C4-2B (cell line): ENCODE measurements at regions not wholly inside any gene's neighbourhood (a gene's known extent, or its start where the extent isn't known, plus 50 kb on each side); places are given as distances from the start of the nearest gene placed in this dataset.

Source experiments
- H3K27ac ChIP-seq: fragments of 450-650 bp; 2 replicates; pipeline ENCODE4 v1.5.1; 2017
- ZFX ChIP-seq: fragments of 450-650 bp; IDR thresholded peaks from 2 replicates; pipeline ENCODE4 v1.6.1; 2017
- TF ChIP-seq, protein P1 (sequence below): fragments of 450-650 bp; conservative IDR thresholded peaks from 2 replicates; pipeline ENCODE4 v1.5.1; 2017; ENCODE audit warnings: mild to moderate bottlenecking

DNA sequence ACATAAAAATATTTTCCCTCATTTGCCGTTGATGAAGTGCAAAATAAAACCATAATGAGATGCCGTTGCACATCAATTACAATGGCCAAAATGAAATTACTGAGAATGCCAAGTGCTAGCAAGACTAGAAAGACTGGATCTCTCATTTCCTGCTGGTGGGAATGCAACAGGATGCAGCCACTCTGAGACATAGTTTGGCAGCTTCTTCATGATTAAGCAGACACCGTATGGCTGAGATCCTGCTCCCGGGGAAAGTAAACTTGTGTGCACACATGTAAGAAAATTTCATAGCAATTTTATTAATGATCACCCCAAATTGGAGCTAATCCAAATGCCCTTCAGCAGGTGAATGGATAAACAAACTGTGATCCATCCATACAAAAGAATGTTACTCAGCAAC lies 1013.2 kb downstream of the TBC1D22A start:
- TF ChIP-seq, protein P1, sequence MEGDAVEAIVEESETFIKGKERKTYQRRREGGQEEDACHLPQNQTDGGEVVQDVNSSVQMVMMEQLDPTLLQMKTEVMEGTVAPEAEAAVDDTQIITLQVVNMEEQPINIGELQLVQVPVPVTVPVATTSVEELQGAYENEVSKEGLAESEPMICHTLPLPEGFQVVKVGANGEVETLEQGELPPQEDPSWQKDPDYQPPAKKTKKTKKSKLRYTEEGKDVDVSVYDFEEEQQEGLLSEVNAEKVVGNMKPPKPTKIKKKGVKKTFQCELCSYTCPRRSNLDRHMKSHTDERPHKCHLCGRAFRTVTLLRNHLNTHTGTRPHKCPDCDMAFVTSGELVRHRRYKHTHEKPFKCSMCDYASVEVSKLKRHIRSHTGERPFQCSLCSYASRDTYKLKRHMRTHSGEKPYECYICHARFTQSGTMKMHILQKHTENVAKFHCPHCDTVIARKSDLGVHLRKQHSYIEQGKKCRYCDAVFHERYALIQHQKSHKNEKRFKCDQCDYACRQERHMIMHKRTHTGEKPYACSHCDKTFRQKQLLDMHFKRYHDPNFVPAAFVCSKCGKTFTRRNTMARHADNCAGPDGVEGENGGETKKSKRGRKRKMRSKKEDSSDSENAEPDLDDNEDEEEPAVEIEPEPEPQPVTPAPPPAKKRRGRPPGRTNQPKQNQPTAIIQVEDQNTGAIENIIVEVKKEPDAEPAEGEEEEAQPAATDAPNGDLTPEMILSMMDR: no peak
- no peak for TF ChIP-seq ZFX
- no peak overlapping the region for H3K27ac ChIP-seq

GRCh38 chr22:47775191-47775590 lies 1012.7 kb downstream of the TBC1D22A start:
- no peak for TF ChIP-seq ZFX
- TF ChIP-seq, protein P1: no peak
- H3K27ac ChIP-seq: no peak overlapping the region

DNA sequence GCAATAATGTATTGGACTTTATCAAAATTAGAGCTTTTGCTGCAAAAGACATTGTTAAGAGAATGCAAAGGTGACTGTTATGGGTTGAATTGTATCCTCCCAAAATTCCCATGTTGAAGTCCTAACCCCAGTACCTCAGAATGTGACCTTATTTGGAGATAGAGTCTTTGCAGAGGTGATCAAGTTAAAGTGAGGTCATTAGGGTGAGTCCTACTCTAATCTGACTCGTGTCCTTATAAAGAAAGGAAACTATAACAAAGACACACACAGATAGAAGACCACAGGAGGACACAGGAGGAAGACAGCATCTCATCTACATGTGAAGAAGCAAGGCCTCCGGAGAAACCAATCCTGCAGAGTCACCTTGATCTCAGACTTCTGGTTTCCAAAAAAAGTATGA lies 1011.2 kb downstream of the TBC1D22A start:
- H3K27ac ChIP-seq: no peak overlapping the region
- TF ChIP-seq ZFX: no peak
- TF ChIP-seq, protein P1: no peak

DNA sequence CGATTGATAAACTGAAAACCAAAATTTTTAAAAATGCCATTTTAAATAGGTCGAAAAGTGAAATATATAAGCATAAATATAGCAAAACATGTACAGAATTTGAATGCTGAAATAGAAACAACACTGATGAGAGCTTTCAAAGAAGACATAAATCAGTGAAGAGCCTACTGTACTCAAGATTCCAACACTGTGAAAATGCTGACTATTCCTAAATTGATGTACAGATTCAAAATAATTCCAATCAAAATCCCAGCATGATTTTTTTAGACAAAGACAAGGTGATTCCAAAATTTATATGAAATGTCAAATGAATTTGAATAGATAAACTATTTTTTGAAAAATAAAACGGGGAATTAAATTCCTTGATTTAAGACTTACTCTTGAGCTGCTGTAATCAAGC lies 1010.4 kb downstream of the TBC1D22A start:
- no peak for TF ChIP-seq ZFX
- no peak overlapping the region for H3K27ac ChIP-seq

DNA sequence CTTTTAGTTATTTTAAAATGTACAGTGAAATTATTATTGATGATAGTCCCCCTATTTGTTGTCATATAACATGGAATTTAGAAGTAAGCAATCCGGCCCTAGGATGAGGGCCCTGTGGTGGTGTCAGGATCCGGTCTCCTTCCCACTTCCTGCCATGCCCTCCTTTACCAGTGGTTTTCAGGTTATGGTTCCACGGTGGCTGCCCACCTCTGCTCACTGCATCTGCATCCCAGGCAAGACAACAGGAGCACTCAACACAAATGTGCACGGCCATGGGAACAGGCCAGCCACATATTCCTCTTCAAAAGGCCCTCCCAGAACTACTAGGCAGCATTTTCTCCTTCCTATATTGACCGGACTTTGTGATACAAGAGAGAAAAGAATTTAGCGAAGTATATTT lies 1007.2 kb downstream of the TBC1D22A start:
- H3K27ac ChIP-seq: no peak overlapping the region
- no peak for TF ChIP-seq ZFX
- TF ChIP-seq, protein P1: no peak

GRCh38 chr22:47768027-47768426 lies 1005.6 kb downstream of the TBC1D22A start:
- TF ChIP-seq, protein P1: no peak
- no peak for TF ChIP-seq ZFX
- H3K27ac ChIP-seq: no peak overlapping the region

DNA sequence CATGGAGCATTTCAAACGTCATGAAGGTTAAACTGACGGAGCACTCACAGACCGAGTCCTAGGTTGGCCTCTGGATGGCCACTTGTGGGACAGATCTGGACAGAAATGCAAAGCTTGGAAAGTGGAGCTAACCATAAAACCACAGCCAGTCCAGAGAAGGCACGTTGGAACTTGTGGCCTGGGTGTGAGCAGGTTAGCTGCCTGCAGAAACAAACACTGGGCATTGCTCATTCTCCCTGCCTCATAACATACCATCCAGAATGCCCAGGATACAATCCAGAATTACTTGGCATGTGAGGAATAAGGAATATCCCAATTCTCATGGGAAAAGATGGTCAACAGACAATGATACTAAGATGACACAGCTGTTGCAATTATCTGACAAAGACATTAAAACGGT lies 1005.0 kb downstream of the TBC1D22A start:
- TF ChIP-seq ZFX: no peak
- TF ChIP-seq, protein P1: no peak
- H3K27ac ChIP-seq: no peak overlapping the region

DNA sequence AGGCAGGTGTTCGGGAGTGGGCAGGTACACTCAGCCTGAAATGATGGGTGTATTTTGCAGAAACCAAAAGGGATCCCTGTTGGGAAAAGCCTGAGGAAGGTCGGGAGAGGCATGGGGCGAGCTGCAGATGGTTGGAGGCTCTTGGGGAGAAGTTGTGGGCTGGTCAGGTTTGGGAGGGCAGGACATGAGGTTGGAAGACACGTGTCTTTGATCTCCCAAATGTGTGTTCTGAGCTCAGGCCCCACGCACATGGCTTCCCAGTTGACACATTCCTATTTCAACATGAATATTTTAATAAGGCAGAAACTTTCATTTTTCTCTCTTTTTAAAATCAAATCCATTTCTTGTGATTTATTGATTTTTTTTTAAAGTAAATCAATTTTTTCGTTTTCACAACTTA lies 1003.3 kb downstream of the TBC1D22A start:
- no peak for TF ChIP-seq ZFX
- H3K27ac ChIP-seq: no peak overlapping the region

GRCh38 chr22:47762141-47762540 lies 999.7 kb downstream of the TBC1D22A start:
- TF ChIP-seq, protein P1: no peak
- no peak for TF ChIP-seq ZFX
- no peak overlapping the region for H3K27ac ChIP-seq
